ACC112 (cell line): ENCODE measurements at regions not wholly inside any gene's neighbourhood (a gene's known extent, or its start where the extent isn't known, plus 50 kb on each side); places are given as distances from the start of the nearest gene placed in this dataset.

Experiments
- H2AFZ ChIP-seq: fragments of 200-600 bp; sonication (generic); one replicate; pipeline ENCODE4 v1.6.0; 2017; ENCODE audit warnings: antibody characterized with exemption, low read length; ENCODE audit not compliant: unreplicated experiment
- H3K27ac ChIP-seq: fragments of 200-600 bp; sonication (generic); 2 replicates; pipeline ENCODE4 v1.5.1; 2014; ENCODE audit warnings: low read depth, mild to moderate bottlenecking, antibody characterized with exemption, low read length, moderate library complexity
- H3K27me3 ChIP-seq: fragments of 200-600 bp; sonication (generic); 2 replicates; pipeline ENCODE4 v1.6.1; 2014; ENCODE audit warnings: mild to moderate bottlenecking, antibody characterized with exemption, low read length, moderate library complexity, mixed read lengths; ENCODE audit not compliant: insufficient read depth
- H3K36me3 ChIP-seq: fragments of 200-600 bp; sonication (generic); 2 replicates; pipeline ENCODE4 v1.6.1; 2016; ENCODE audit warnings: mild to moderate bottlenecking, antibody characterized with exemption, low read length, moderate library complexity, mixed read lengths; ENCODE audit not compliant: insufficient read depth
- H3K4me1 ChIP-seq: fragments of 200-600 bp; sonication (generic); one replicate; pipeline ENCODE4 v1.6.1; 2016; ENCODE audit warnings: low read length, mixed read lengths; ENCODE audit not compliant: insufficient read depth, unreplicated experiment, control insufficient read depth
- H3K4me3 ChIP-seq: fragments of 200-600 bp; sonication (generic); 2 replicates; pipeline ENCODE4 v1.5.1; 2014; ENCODE audit warnings: mild to moderate bottlenecking, low read depth, low read length
- H3K79me2 ChIP-seq: fragments of 200-600 bp; sonication (generic); one replicate; pipeline ENCODE4 v1.6.0; 2016; ENCODE audit warnings: low read length; ENCODE audit not compliant: control insufficient read depth, unreplicated experiment, insufficient read depth

DNA sequence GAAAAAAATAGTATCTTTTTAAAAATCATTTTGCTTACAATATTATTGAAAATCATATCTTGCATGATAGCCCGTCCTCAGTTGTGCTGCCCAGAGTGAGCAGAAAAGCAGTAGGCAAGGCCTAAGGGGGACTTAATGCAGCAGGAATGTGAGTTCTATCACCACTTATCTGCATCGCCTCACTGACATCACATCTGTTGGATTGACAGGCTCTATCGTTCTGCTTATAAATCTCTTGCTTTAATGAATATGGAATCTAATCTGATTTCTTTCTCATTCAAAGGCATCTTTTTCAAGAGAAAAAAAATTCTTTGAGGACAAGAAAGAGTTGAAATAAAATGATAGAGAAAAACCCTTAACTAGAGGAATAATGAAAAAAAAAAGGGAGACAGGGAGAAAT, 249.9 kb downstream of the PAPSS1 start:
- no peaks in the 10 kb centered on the region for H3K79me2 ChIP-seq
- H3K4me3 ChIP-seq: no peak overlapping the region
- no peaks in the 10 kb centered on the region for H3K4me1 ChIP-seq
- no peak overlapping the region for H2AFZ ChIP-seq
- H3K36me3 ChIP-seq: no peaks in the 10 kb centered on the region
- H3K27ac ChIP-seq: no peak overlapping the region
- no peaks in the 10 kb centered on the region for H3K27me3 ChIP-seq

DNA sequence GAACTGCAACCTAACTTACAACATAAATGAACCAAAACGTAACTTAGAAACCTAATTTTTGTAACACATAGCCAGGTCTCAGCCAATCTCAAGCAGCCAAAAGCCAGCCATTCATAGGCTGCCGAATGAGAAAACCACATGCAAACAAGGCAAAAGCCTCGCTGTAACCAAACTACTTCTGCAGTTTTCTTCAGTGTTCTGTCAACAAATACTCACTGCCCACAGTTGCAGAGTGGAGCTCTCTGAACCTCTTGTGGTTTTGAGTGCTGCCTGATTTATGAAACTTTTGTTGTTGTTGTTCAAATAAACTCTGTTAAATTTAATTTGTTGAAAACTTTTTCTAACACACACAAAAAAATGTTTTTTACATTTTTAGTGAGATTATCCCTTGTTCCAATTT, 251.2 kb downstream of the PAPSS1 start:
- no peak overlapping the region for H3K27ac ChIP-seq

DNA sequence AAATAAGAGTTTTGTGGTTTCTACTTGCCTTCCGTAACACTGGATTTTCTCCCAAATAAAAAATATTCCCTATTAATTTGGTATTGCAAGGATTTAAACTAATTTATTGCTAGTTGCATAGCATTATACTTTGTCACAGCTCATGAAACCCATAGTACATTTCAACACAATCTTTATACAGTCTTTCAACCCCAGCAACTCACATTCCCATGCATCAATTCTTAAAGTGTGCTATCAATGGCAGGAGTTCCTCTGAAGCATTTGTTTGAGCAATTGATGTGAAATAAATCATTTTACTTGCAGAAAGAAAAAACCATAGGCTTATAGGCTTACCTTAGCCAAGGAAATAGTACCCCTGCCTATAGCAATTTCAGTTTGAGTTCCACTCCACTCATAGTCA, 251.9 kb downstream of the PAPSS1 start:
- Histone ChIP-seq H3K27me3 (0 out of 2 replicates have a peak, but pooled peaks cover 2% of the 10 kb centered on the region), H3K4me1 (no peaks in the 10 kb centered on the region), H2AFZ (no peak overlapping the region), H3K36me3 (no peaks in the 10 kb centered on the region), H3K4me3 (no peak overlapping the region), H3K27ac (no peak overlapping the region), H3K79me2 (no peaks in the 10 kb centered on the region)

More for the DNA sequence above, 251.2 kb downstream of the PAPSS1 start:
- no peaks in the 10 kb centered on the region for H3K27me3 ChIP-seq
- no peak overlapping the region for H3K4me3 ChIP-seq
- H2AFZ ChIP-seq: no peak overlapping the region
- H3K36me3 ChIP-seq: no peaks in the 10 kb centered on the region
- no peaks in the 10 kb centered on the region for H3K4me1 ChIP-seq
- no peaks in the 10 kb centered on the region for H3K79me2 ChIP-seq

DNA sequence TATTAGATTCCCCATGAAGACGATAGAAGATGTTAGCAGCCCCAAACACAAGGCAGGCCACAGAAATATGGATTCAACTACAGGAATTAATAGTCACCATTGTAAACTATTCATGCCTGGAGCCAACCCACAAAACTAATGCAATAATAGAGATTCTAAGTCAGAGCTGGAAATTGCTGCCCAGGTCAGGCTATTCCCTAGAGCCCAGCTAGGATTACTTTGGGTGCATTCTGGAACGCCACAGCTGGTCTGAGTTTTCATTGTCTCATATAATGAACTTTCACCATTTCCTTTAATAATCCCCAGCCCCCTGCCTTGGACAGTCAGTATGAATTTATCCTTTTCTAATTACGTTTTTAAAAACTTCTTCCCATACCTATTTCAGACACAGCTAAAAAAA, 252.6 kb downstream of the PAPSS1 start:
- Histone ChIP-seq H3K27ac (no peak overlapping the region), H3K36me3 (no peaks in the 10 kb centered on the region), H2AFZ (no peak overlapping the region), H3K27me3 (0 out of 2 replicates have a peak, but pooled peaks cover 5% of the 10 kb centered on the region), H3K79me2 (no peaks in the 10 kb centered on the region), H3K4me3 (no peak overlapping the region), H3K4me1 (no peaks in the 10 kb centered on the region)

DNA sequence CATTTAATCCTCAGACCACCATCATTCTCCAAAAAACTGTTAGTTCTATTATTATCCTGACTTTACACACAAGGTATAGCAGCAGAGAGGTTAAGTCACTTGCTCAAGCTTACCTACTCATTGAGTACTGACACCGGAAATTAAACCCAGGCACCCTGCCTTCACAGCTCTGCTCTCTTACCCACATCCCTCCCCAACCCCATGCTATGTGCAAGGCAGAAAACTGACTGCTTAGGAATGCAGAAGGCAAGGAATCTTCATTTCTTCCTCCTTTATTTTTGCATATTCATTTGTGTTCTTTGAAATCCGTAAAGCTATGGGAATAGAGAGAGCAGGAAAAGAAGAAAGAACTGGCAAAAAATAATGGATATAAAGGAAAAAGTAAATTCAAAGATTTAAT, 261.8 kb downstream of the PAPSS1 start:
- Histone ChIP-seq H3K27ac (no peak overlapping the region), H3K27me3 (peaks cover 35% of the 10 kb centered on the region), H3K4me1 (no peaks in the 10 kb centered on the region), H3K4me3 (no peak overlapping the region), H3K79me2 (no peaks in the 10 kb centered on the region), H2AFZ (no peak overlapping the region), H3K36me3 (no peaks in the 10 kb centered on the region)

DNA sequence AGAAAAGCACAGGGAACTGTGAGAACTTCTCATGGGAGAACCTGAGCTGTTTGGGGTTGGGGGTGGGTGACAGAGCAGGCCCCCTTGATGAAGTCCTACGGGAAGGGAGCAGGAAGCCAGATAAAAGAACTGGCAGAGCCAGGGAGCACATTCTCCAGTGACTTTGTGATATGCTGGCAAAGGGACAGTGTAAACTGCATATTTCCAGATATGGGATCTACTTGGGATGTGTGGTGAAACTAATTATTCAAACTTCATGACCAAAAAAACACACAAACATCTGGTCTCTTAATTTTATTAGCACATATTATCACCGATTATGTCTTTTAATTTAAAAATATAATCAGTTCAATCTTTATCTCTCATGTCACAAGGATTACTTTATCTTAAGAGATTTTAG, 266.0 kb downstream of the PAPSS1 start:
- H2AFZ ChIP-seq: no peak overlapping the region

DNA sequence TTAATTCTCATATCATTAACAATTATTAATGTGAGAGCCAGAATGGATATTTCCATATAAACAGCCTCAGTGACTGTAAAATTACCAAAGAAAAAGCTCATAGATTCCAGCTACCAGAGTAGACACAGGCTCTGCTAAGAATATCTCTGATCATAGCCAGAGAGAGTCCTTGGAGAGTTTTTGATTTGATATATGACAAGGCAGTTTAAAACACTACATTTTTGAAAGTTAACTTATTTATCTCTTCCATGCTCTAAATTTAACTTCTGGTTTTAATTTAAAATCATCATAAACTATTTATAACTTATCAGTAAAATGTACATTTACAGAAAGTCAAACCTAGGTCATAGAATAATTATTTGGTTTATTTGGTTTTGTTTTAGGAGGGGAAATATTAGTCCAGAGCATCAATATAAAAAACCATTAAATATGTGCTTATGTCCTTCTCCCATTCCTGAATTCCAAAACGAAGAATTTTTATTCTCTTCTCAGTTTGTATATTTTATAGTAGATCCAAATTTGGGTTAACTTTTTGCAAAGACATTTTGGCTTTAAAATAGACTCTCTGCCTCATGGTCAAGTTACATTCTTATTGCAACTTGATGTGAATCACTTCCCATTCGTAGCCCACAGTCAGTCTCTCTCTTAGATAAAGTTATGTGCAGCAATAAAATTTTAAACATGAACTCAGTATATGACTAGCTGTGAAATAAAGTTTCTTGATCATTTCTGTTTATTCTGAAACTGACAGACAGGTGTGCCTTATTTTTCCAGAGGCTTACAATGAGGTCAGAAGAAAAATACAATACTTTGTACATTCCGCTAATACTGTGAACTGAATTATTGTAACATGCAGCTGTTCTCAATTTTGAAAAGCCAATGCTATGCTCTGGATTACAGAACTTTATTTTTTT, 267.1 kb downstream of the PAPSS1 start:
- Histone ChIP-seq H3K27ac (no peak overlapping the region), H3K4me3 (no peak overlapping the region), H3K27me3 (peaks cover 22% of the 10 kb centered on the region), H3K4me1 (no peaks in the 10 kb centered on the region), H2AFZ (no peak overlapping the region), H3K79me2 (no peaks in the 10 kb centered on the region), H3K36me3 (no peaks in the 10 kb centered on the region)

More for the DNA sequence above, 266.0 kb downstream of the PAPSS1 start:
- Histone ChIP-seq H3K4me1 (no peaks in the 10 kb centered on the region), H3K27ac (no peak overlapping the region), H3K79me2 (no peaks in the 10 kb centered on the region), H3K4me3 (no peak overlapping the region), H3K36me3 (no peaks in the 10 kb centered on the region), H3K27me3 (peaks cover 27% of the 10 kb centered on the region)

DNA sequence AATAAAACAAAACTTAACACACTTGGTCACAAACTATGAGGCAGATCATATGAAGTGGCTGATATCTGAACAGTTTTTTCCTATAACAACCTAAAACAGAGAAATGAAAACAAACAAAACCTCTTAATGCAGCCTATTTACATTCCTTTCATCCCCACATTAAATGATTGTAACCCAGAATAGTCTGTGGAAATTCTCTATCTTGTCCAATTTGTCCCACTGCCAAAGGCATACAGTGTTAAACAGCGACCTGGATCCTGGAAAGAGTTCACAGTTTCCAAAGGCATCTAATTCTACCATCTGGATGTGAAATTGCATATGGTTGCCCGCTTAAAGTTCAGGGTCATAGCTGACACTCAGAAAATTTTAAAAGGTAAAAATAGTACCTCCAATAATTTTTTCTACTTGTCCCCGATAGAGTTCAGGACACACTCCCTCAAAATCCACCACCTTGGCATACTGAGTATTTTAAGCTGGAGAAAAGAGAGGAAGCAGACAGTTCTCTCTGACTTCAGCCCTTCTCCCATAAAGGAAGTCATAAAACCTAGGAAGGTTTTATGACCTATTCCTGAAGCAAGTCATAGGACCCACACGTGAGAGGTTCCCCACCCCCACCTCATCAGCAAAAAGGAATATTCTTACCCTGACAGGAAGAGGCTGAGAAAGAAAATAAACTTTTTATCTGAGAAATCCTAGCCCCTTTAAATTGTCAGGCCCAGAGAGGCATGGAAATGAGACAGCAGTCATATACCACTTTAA, 270.2 kb downstream of the PAPSS1 start:
- Histone ChIP-seq H3K4me1 (no peaks in the 10 kb centered on the region), H3K79me2 (no peaks in the 10 kb centered on the region), H2AFZ (no peak overlapping the region), H3K4me3 (no peak overlapping the region), H3K36me3 (no peaks in the 10 kb centered on the region), H3K27ac (no peak overlapping the region), H3K27me3 (peaks cover 3% of the 10 kb centered on the region; the same call in 1 of the 2 replicates)

DNA sequence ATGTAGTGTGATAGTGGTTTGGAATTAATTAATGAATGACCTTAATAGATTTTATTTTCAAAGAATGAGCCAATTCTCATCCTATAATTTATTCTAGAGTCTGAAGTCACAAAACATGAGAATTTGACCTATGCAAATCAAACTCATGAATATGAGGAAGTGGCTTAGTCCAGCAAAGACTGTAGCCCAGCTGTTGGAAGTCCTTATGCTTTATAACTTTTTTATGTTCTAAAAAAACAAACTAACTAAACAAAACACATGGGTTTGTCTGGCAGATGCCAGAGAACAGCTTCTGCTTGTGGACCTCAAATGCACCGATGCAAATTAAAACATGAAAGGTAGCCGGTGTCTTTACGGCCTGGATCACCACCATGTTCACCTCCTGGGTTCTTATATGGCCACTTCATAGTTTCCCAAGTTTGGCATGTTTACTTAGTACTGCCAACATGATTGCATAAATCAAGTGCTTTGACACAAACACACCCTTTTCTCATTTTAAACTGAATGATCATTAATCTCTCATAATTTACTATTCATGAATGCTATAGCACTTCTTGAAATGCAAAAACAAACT, 277.4 kb downstream of the PAPSS1 start:
- Histone ChIP-seq H3K36me3 (no peaks in the 10 kb centered on the region), H3K27me3 (no peaks in the 10 kb centered on the region), H3K4me3 (no peak overlapping the region), H3K4me1 (no peaks in the 10 kb centered on the region), H3K27ac (no peak overlapping the region), H3K79me2 (no peaks in the 10 kb centered on the region), H2AFZ (no peak overlapping the region)

DNA sequence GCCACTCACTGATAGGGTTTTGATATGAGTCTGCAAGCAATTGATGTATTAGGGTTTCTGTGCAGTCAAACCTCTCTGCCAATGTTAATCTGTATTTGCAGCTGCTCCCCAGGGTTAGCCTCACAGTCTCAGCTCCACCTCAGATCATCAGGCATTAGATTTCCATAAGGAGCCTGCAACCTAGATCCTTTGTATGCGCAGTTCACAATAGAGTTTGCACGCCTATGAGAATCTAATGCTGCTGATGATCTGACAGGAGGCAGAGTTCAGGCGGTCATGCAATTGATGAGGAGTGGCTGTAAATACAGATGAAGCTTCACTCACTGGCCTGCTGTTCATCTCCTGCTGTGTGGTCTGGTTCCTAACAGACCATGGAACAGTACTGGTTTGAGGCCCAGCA, 280.6 kb downstream of the PAPSS1 start:
- H3K4me3 ChIP-seq: no peak overlapping the region
- no peak overlapping the region for H3K27ac ChIP-seq
- no peaks in the 10 kb centered on the region for H3K4me1 ChIP-seq
- H2AFZ ChIP-seq: no peak overlapping the region
- H3K36me3 ChIP-seq: no peaks in the 10 kb centered on the region
- H3K79me2 ChIP-seq: no peaks in the 10 kb centered on the region
- peaks cover 6% of the 10 kb centered on the region; the same call in 1 of the 2 replicates for H3K27me3 ChIP-seq
